ENCODE measurements at regions not wholly inside any gene's neighbourhood (a gene's known extent, or its start where the extent isn't known, plus 50 kb on each side); places are given as distances from the start of the nearest gene placed in this dataset.
"Not testable (repeated sequence)": the region's sequence is repeated elsewhere in the genome, so short reads cannot be mapped to it uniquely, and the experiment has no call there.

GRCh38 chr14:29376237-29376636 is 551.4 kb downstream of the PRKD1 start:
- no peak for DNase-seq (ENCODE audit: low spot score)

GRCh38 chr14:29380826-29381225 is 546.8 kb downstream of the PRKD1 start:
- DNase-seq (ENCODE audit: low spot score), result no peak

GRCh38 chr14:29388571-29388970 is 539.1 kb downstream of the PRKD1 start:
- no peak for DNase-seq (ENCODE audit: low spot score)

- no peak for DNase-seq (ENCODE audit: low spot score)
Observed at GRCh38 chr14:29390081-29390832, 537.4 kb downstream of the PRKD1 start.

DNA sequence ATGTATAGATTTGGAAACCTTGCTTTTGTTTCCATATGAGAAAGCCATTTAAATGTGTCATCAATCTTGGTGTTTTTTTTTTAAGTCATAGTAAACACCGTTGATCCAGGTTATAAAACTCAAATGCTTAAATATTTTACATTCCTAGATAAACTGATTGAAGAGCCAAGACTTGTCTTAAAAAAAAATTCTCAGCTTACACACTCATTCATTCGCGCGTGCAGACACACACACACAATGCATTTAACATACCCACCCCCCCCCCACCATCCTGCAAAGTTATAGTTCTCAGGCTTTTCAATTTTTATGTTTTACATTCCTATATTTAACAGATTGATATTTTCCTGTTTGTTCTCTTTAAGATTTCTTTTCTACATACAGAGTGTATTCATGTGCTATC is 536.4 kb downstream of the PRKD1 start:
- DNase-seq (ENCODE audit: low spot score), result no peak

GRCh38 chr14:29391801-29392200 is 535.8 kb downstream of the PRKD1 start:
- no peak for DNase-seq (ENCODE audit: low spot score)

- no peak for DNase-seq (ENCODE audit: low spot score)
Observed at GRCh38 chr14:29392287-29392686, 535.4 kb downstream of the PRKD1 start.

DNA sequence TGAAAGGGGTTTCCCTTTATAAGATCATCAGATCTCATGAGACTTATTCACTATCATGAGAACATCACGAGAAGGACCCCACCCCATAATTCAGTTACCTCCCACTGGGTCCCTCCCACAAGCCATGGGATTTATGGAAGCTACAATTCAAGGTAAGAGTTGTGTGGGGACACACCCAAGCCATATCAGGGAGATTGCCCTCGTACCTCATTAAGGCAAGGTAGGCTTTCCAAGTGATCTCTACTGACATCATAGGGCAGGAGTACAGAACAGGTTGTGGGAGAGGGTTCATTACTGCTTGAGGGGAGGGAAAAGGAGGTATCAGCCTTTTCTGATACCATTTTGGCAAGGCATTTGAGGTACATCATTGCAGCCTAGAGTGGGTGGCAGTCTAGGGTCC is 524.6 kb downstream of the PRKD1 start:
- no peak for DNase-seq (ENCODE audit: low spot score)

DNA sequence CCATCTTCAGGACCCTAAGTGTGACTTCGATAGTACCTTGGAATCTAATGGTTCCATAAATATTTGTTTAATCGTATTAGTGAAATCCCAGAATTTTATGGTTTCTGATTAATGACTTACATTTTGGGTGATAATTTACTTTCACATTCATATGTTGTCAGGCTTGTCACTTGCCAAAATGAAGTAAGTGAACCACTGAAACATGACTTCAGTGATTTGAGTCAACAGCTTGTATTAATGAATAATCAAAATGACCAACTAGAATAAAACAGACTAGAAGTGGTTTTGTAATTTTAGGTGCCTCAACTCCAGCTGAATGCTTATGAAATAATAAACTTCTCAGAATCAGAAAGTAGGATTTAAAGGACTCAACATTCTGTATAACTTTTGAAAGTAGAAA is 517.1 kb downstream of the PRKD1 start:
- no peak for DNase-seq (ENCODE audit: low spot score)

DNA sequence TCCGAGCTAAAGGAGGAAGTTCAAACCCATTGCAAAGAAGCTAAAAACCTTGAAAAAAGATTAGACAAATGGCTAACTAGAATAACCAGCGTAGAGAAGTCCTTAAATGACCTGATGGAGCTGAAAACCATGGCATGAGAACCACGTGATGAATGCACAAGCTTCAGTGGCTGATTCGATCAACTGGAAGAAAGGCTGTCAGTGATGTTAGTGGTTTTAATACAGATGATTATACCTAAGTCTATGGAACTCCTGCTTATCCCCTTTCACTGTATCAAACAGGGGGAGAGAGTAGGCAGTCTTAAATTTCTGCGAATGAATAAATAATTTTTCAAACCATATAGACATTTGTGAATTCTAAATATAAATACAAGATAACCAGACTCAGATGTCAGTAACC is 512.7 kb downstream of the PRKD1 start:
- DNase-seq (ENCODE audit: low spot score), result not testable (repeated sequence)

DNA sequence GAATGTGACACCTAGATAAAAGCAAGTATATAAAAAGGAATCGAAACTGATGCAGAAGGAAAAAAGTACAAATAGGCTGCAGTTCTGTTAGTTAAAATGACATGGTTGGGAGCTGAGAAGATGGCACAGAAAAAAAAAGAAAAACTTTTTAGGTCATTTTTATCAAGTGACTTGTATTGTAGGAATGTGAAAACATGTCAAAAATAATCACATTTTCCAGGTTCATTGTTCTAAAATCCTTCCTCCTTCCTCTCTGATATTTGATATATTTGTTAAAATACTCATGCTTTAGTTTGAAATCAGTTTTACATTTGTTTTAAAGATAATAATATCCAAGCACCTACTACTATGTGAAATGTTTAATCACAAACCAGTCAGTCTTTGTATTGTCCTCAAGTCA is 507.9 kb downstream of the PRKD1 start:
- DNase-seq (ENCODE audit: low spot score), result no peak

- no peak for DNase-seq (ENCODE audit: low spot score)
Observed at GRCh38 chr14:29421156-29421728, 506.4 kb downstream of the PRKD1 start.

DNA sequence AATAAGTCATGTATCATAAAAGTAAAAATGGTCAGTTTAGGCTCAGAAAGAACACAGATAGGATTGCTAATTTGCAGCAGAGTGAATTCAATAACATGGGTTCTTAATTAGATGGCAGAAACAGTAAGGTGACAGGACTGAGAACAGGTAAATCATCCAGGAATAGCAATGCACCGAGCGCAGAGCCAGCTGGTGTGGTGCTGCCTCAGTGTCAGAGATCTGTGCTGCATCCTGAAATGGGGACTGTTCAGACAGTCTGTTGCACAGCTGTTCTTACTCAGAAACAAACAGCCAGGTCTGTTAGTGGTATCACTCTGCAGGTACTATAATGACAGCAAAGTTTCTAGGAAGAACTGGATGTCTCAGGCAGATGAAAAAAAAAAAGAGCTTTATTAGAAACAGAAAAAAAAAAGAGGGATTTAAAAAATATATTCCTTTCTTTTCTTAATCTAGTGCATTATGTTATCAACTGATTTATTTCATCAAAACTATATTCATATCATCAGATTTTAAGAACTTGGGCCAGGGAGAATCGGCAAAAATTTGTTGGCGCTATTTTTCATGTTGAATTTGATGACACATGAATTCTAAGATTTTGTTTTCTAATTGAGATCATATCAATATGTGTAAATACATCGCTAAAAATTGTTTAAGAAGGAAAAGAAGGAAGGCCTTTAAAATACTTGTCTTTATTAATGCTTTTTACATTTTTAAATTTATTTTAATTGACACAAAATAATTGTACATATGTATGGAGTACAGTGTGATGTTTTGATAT is 501.8 kb downstream of the PRKD1 start:
- no peak for DNase-seq (ENCODE audit: low spot score)

DNA sequence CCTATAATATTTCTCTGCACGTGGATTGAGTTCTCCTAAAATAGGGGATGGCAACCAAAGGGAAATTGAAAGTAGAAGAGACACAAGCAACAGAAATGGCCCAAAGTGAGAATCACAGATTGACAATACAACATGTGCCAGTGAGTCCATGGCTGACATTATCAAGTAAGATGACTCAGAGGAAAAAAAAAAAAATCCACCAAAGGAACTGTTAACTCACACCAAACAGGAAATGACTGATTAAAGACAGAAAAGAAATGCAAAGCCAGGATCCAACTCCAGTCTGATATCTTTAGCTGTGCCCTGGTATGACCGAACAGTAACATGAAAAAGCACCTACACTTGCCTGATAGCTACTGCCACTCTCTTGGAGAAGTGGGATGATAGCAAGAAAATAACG is 485.0 kb downstream of the PRKD1 start:
- DNase-seq (ENCODE audit: low spot score), result no peak

GRCh38 chr14:29444216-29444615 is 483.4 kb downstream of the PRKD1 start:
- DNase-seq (ENCODE audit: low spot score), result no peak

DNA sequence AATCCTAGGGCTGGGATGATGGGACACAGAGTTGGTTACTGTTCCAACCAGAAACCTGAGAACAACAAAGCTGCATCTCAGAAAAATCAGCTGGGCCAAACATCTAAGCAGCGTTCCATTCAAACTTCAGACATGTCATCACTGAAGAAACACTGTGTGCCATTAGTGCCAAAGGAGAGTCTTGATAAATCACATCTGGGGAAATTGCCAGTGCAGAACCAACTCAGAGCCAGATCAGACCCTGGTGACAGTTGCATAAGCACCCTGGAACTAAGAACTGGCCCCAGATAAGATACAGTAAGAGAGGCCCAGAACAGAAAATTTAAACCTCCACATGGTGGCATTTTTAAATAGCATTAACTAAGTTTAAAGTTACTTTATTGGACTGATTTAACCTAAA is 482.8 kb downstream of the PRKD1 start:
- no peak for DNase-seq (ENCODE audit: low spot score)

GRCh38 chr14:29446971-29447370 is 480.7 kb downstream of the PRKD1 start:
- no peak for DNase-seq (ENCODE audit: low spot score)

DNA sequence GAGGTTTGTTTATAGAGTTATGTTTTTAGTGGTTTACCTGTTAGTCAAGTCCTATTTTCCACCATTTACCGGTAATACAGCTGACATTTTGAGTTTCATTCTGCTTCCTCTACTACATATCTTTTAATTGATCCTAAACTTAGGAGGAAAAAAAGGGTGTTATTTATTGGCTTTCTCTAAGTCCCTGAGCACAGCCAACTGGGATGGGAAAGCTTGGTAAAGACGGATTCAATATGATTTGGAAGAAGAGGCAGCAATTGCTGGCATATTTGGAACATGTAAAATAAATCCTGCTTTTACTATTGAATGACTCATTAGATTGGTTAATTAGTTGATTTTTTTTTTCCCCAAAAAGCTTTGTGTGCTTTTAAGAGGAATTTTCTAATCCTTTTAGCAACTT is 475.7 kb downstream of the PRKD1 start:
- DNase-seq (ENCODE audit: low spot score), result no peak

GRCh38 chr14:29453045-29453444 is 474.6 kb downstream of the PRKD1 start:
- no peak for DNase-seq (ENCODE audit: low spot score)

- no peak for DNase-seq (ENCODE audit: low spot score)
Observed at GRCh38 chr14:29454026-29454693, 473.5 kb downstream of the PRKD1 start.

DNA sequence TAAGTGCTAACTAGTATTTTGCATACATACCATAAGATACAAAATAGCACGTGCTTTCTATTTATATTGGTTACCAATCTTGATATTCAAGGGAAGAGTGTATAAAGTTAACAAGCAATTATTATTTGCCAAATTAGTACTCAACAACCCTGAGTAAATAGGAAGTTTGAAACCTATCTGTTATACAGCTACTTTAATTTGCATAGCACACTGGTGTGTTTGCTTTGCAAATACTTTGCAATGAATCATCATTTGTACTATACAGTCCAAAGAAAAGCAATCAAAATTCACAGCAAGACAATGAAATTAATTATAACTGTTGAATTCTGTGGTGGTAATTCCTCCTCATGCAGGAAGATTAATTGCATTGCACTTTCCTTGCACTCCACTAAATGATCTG is 469.1 kb downstream of the PRKD1 start:
- no peak for DNase-seq (ENCODE audit: low spot score)

DNA sequence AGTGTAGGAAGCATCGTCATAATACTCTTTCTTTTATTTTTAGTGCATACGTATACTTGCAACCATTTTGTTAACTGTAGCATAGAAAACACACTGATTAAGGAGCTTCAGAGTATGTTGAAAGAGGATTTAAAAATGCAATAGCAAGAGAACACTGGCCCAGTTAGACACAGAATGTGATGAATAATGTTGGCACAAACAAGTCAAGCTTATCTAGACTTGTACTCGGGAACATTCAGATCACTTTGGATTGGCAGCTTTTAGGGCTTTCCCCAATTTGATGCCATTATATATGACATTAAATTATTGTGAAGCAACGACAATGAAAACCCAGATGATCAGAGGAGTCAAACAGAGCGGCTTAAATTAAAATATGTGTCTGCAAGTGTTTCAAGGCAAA is 468.1 kb downstream of the PRKD1 start:
- no peak for DNase-seq (ENCODE audit: low spot score)

Data from germinal center (tissue), 1 donor.